ENCODE measurements at regions not wholly inside any gene's neighbourhood (a gene's known extent, or its start where the extent isn't known, plus 50 kb on each side); places are given as distances from the start of the nearest gene placed in this dataset.

GRCh38 chr6:92377137-92377536, 1042.2 kb downstream of the EPHA7 start:
- peak overlapping the region; percentile 66 for H3K27ac Mint-ChIP-seq (ENCODE audit: unreplicated experiment)
- H3K36me3 Mint-ChIP-seq (ENCODE audit: unreplicated experiment): no peaks in the 10 kb centered on the region
- H3K27me3 Mint-ChIP-seq (ENCODE audit: unreplicated experiment): no peaks in the 10 kb centered on the region
- H3K4me1 Mint-ChIP-seq (ENCODE audit: unreplicated experiment): peaks cover 24% of the 10 kb centered on the region
- no peaks in the 10 kb centered on the region for H3K9me3 Mint-ChIP-seq (ENCODE audit: unreplicated experiment)
- TF ChIP-seq CTCF (IDR thresholded peaks at IDR 0.05): no peak
- H3K4me3 Mint-ChIP-seq (ENCODE audit: unreplicated experiment): no peak overlapping the region
- DNase-seq (ENCODE audit: extremely low spot score, unreplicated experiment): no peak

- Mint-ChIP-seq H3K4me1 (ENCODE audit: unreplicated experiment) (peaks cover 27% of the 10 kb centered on the region), H3K9me3 (ENCODE audit: unreplicated experiment) (no peaks in the 10 kb centered on the region), H3K4me3 (ENCODE audit: unreplicated experiment) (no peak overlapping the region), H3K27me3 (ENCODE audit: unreplicated experiment) (no peaks in the 10 kb centered on the region), H3K36me3 (ENCODE audit: unreplicated experiment) (no peaks in the 10 kb centered on the region), H3K27ac (ENCODE audit: unreplicated experiment) (peak overlapping the region; percentile 66)
- no peak for DNase-seq (ENCODE audit: extremely low spot score, unreplicated experiment)
- no peak for TF ChIP-seq CTCF (IDR thresholded peaks at IDR 0.05)
Observed at GRCh38 chr6:92376691-92377090, 1042.7 kb downstream of the EPHA7 start.

GRCh38 chr6:92371211-92372208, 1047.8 kb downstream of the EPHA7 start:
- H3K27ac Mint-ChIP-seq (ENCODE audit: unreplicated experiment): peak overlapping the region; percentile 55
- H3K27me3 Mint-ChIP-seq (ENCODE audit: unreplicated experiment): no peaks in the 10 kb centered on the region
- no peak overlapping the region for H3K4me3 Mint-ChIP-seq (ENCODE audit: unreplicated experiment)
- no peaks in the 10 kb centered on the region for H3K36me3 Mint-ChIP-seq (ENCODE audit: unreplicated experiment)
- H3K4me1 Mint-ChIP-seq (ENCODE audit: unreplicated experiment): peaks cover 21% of the 10 kb centered on the region
- no peak for TF ChIP-seq CTCF (IDR thresholded peaks at IDR 0.05)
- H3K9me3 Mint-ChIP-seq (ENCODE audit: unreplicated experiment): peaks cover 6% of the 10 kb centered on the region
- DNase-seq (ENCODE audit: extremely low spot score, unreplicated experiment): no peak

GRCh38 chr6:92369309-92369708, 1050.0 kb downstream of the EPHA7 start:
- no peak for DNase-seq (ENCODE audit: extremely low spot score, unreplicated experiment)
- H3K36me3 Mint-ChIP-seq (ENCODE audit: unreplicated experiment): no peaks in the 10 kb centered on the region
- no peaks in the 10 kb centered on the region for H3K27me3 Mint-ChIP-seq (ENCODE audit: unreplicated experiment)
- no peak for TF ChIP-seq CTCF (IDR thresholded peaks at IDR 0.05)
- no peak overlapping the region for H3K4me3 Mint-ChIP-seq (ENCODE audit: unreplicated experiment)
- H3K27ac Mint-ChIP-seq (ENCODE audit: unreplicated experiment): no peak overlapping the region
- peaks cover 9% of the 10 kb centered on the region for H3K9me3 Mint-ChIP-seq (ENCODE audit: unreplicated experiment)
- H3K4me1 Mint-ChIP-seq (ENCODE audit: unreplicated experiment): peaks cover 25% of the 10 kb centered on the region

- no peak for DNase-seq (ENCODE audit: extremely low spot score, unreplicated experiment)
- TF ChIP-seq CTCF (IDR thresholded peaks at IDR 0.05): no peak
- Mint-ChIP-seq H3K36me3 (ENCODE audit: unreplicated experiment) (no peaks in the 10 kb centered on the region), H3K27me3 (ENCODE audit: unreplicated experiment) (no peaks in the 10 kb centered on the region), H3K4me1 (ENCODE audit: unreplicated experiment) (peaks cover 10% of the 10 kb centered on the region), H3K9me3 (ENCODE audit: unreplicated experiment) (peaks cover 9% of the 10 kb centered on the region), H3K27ac (ENCODE audit: unreplicated experiment) (no peak overlapping the region), H3K4me3 (ENCODE audit: unreplicated experiment) (no peak overlapping the region)
Observed at GRCh38 chr6:92364948-92365541, 1054.3 kb downstream of the EPHA7 start.

Measured in osteocyte (in vitro differentiated cells).